PC-9 (cell line): ENCODE measurements at regions not wholly inside any gene's neighbourhood (a gene's known extent, or its start where the extent isn't known, plus 50 kb on each side); places are given as distances from the start of the nearest gene placed in this dataset.

ENCODE experiments used
- BruUV-seq: library from RNA; stranded (reverse); fragments of 400-500 nt; replicated peaks from 2 replicates; lab custom pipeline; 2021; lab: Mats Ljungman, UMichigan
- CTCF ChIA-PET: fragments of 300-600 bp; sonication (Branson Sonifier 250); formaldehyde crosslinking; loops from one replicate; lab custom pipeline; 2022; ENCODE audit warnings: antibody characterized with exemption; lab: Charles Lee
- POLR2A ChIA-PET: fragments of 300-600 bp; sonication (Branson Sonifier 250); formaldehyde crosslinking; loops from one replicate; lab custom pipeline; 2022; ENCODE audit warnings: antibody characterized with exemption; ENCODE audit not compliant: unreplicated experiment; lab: Charles Lee
- DNase-seq, 2 experiments: peaks; one replicate each; pipeline versions ENCODE4 v3.0.0 to v3.0.0-alpha.2; 2015 to 2022; ENCODE audit warnings: mixed read lengths in 1 of 2
- H2AFZ ChIP-seq: fragments of 200-600 bp; sonication (generic); 2 replicates; pipeline ENCODE4 v1.8.1; 2017; ENCODE audit warnings: antibody characterized with exemption
- H3F3A ChIP-seq: fragments of 200-600 bp; sonication (generic); 2 replicates; pipeline ENCODE4 v1.8.1; 2017; ENCODE audit warnings: antibody characterized with exemption, mild to moderate bottlenecking, low read depth; ENCODE audit not compliant: insufficient read depth
- H3K27ac ChIP-seq: fragments of 200-600 bp; sonication (generic); 2 replicates; pipeline ENCODE4 v1.6.1; 2016; ENCODE audit warnings: mixed run types
- H3K27me3 ChIP-seq: fragments of 200-600 bp; sonication (generic); 2 replicates; pipeline ENCODE4 v1.6.1; 2016; ENCODE audit warnings: low read depth, mixed run types; ENCODE audit not compliant: insufficient read depth
- H3K36me3 ChIP-seq: fragments of 200-600 bp; sonication (generic); 2 replicates; pipeline ENCODE4 v1.6.1; 2016; ENCODE audit warnings: low read depth, mixed run types
- H3K4me1 ChIP-seq: fragments of 200-600 bp; sonication (generic); replicated peaks from 2 replicates; pipeline ENCODE4 v1.6.1; 2016; ENCODE audit warnings: mixed run types; ENCODE audit not compliant: insufficient read depth
- H3K4me2 ChIP-seq: fragments of 200-600 bp; sonication (generic); 2 replicates; pipeline ENCODE4 v1.6.1; 2017; ENCODE audit warnings: mixed run types
- H3K4me3 ChIP-seq: fragments of 200-600 bp; sonication (generic); 2 replicates; pipeline ENCODE4 v1.6.1; 2016; ENCODE audit warnings: mixed run types
- H3K79me2 ChIP-seq: fragments of 200-600 bp; sonication (generic); 2 replicates; pipeline ENCODE4 v1.6.1; 2017; ENCODE audit warnings: low read depth, mixed run types
- H3K9me2 ChIP-seq: fragments of 200-600 bp; sonication (generic); 2 replicates; pipeline ENCODE4 v1.8.1; 2017; ENCODE audit warnings: mild to moderate bottlenecking; ENCODE audit not compliant: insufficient read depth
- H3K9me3 ChIP-seq: fragments of 200-600 bp; sonication (generic); 2 replicates; pipeline ENCODE4 v1.8.1; 2016; ENCODE audit warnings: low read depth; ENCODE audit not compliant: insufficient read depth
- H4K20me1 ChIP-seq: fragments of 200-600 bp; sonication (generic); 2 replicates; pipeline ENCODE4 v1.8.1; 2017; ENCODE audit not compliant: insufficient read depth
- EZH2 ChIP-seq: fragments of 200-600 bp; sonication (generic); IDR thresholded peaks from 2 replicates; pipeline ENCODE4 v1.8.0; 2017; ENCODE audit warnings: antibody characterized with exemption, low read depth
- intact Hi-C: fragments of 100-400 bp; cut with micrococcal nuclease; formaldehyde crosslinking; loops from one replicate; pipeline ENCODE4 v1.10.0; 2022; ENCODE audit not compliant: unreplicated experiment
- TF ChIP-seq, protein P1 (sequence below): fragments of 200-600 bp; sonication (generic); conservative IDR thresholded peaks from 2 replicates; pipeline ENCODE4 v1.6.1; 2017; ENCODE audit warnings: mixed run types, antibody characterized with exemption, mild to moderate bottlenecking, moderate library complexity

DNA sequence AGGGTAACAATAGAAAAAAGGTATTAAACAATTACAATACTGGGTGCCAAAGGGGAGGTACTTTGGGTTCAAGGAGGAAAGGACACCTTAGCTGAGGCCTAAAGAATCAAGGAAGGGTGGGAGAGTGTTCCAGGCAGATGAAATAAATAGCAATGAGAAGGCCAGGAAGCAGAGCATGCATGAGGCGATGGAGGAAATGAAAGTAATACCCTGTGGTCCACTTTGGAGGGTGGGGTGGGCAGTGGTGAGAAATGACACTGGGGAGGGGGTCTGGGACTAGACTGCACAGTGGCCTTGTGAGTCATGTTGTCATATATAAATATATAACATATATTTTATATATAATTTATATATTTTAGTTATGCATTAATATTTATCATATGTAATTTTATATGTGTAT is 55.9 kb downstream of the BHLHE40 start:
- DNase-seq: no peak
- H3K4me1 ChIP-seq: no peaks in the 10 kb centered on the region
- H2AFZ ChIP-seq: no peak overlapping the region
- ChIA-PET CTCF (no interaction called here), POLR2A (no interaction called here)
- TF ChIP-seq, protein P1, sequence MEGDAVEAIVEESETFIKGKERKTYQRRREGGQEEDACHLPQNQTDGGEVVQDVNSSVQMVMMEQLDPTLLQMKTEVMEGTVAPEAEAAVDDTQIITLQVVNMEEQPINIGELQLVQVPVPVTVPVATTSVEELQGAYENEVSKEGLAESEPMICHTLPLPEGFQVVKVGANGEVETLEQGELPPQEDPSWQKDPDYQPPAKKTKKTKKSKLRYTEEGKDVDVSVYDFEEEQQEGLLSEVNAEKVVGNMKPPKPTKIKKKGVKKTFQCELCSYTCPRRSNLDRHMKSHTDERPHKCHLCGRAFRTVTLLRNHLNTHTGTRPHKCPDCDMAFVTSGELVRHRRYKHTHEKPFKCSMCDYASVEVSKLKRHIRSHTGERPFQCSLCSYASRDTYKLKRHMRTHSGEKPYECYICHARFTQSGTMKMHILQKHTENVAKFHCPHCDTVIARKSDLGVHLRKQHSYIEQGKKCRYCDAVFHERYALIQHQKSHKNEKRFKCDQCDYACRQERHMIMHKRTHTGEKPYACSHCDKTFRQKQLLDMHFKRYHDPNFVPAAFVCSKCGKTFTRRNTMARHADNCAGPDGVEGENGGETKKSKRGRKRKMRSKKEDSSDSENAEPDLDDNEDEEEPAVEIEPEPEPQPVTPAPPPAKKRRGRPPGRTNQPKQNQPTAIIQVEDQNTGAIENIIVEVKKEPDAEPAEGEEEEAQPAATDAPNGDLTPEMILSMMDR: no peak
- no peak for TF ChIP-seq EZH2
- no peak overlapping the region for H3K4me2 ChIP-seq
- no peaks in the 10 kb centered on the region for H3F3A ChIP-seq
- H4K20me1 ChIP-seq: no peaks in the 10 kb centered on the region
- no peaks in the 10 kb centered on the region for H3K9me3 ChIP-seq
- no TSS peak for BruUV-seq
- no peaks in the 10 kb centered on the region for H3K27me3 ChIP-seq
- H3K4me3 ChIP-seq: no peak overlapping the region
- H3K36me3 ChIP-seq: no peaks in the 10 kb centered on the region
- H3K27ac ChIP-seq: no peak overlapping the region
- H3K9me2 ChIP-seq: no peaks in the 10 kb centered on the region
- intact Hi-C loops: no loop called here
- H3K79me2 ChIP-seq: no peaks in the 10 kb centered on the region

- Histone ChIP-seq H3K36me3 (no peaks in the 10 kb centered on the region), H3K79me2 (no peaks in the 10 kb centered on the region), H4K20me1 (no peaks in the 10 kb centered on the region), H3K27me3 (no peaks in the 10 kb centered on the region), H3K4me1 (no peaks in the 10 kb centered on the region), H3K9me2 (no peaks in the 10 kb centered on the region), H3F3A (no peaks in the 10 kb centered on the region), H3K4me2 (no peak overlapping the region), H3K27ac (no peak overlapping the region), H2AFZ (no peak overlapping the region), H3K9me3 (no peaks in the 10 kb centered on the region), H3K4me3 (no peak overlapping the region)
- intact Hi-C loops: no loop called here
- ChIA-PET POLR2A (no interaction called here), CTCF (no interaction called here)
- BruUV-seq: no TSS peak
- DNase-seq: no peak
- TF ChIP-seq, protein P1: no peak
- TF ChIP-seq EZH2: no peak
Measured at GRCh38 chr3:5035692-5036391, 56.6 kb downstream of the BHLHE40 start.

DNA sequence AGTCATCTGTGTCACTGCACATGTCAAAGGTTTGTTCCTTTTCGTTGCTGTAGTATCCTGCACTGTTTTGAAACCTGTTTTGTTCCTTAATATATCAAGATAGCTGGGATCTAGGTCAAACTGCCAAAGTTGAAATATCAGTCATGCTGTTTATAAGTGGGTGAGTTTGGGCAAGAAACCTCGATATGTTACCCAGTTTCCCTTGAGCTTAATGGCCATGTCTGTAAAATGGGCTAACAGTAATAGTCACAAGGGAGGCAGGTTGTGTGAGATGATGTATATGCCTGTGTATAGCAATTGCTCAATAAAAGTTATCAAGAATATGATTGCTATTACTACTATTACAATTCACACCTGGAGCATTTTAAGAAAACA is 57.1 kb downstream of the BHLHE40 start:
- no peak for TF ChIP-seq EZH2
- TF ChIP-seq, protein P1: no peak
- Histone ChIP-seq H2AFZ (no peak overlapping the region), H3K36me3 (no peaks in the 10 kb centered on the region), H3F3A (no peaks in the 10 kb centered on the region), H3K27ac (no peak overlapping the region), H3K27me3 (no peaks in the 10 kb centered on the region), H3K4me2 (no peak overlapping the region), H3K9me3 (no peaks in the 10 kb centered on the region), H3K4me3 (no peak overlapping the region), H3K79me2 (no peaks in the 10 kb centered on the region), H3K9me2 (no peaks in the 10 kb centered on the region), H3K4me1 (no peaks in the 10 kb centered on the region), H4K20me1 (no peaks in the 10 kb centered on the region)
- BruUV-seq: no TSS peak
- CTCF ChIA-PET: interaction anchor here (0.6 kb wide), 1 partner anchor 20 kb away, joined by 4 read pairs; no protein-coding TSS in a partner anchor
- DNase-seq: no peak
- intact Hi-C loops: no loop called here
- POLR2A ChIA-PET: no interaction called here
